ENCODE measurements at regions not wholly inside any gene's neighbourhood (a gene's known extent, or its start where the extent isn't known, plus 50 kb on each side); places are given as distances from the start of the nearest gene placed in this dataset.
"Not testable (repeated sequence)": the region's sequence is repeated elsewhere in the genome, so short reads cannot be mapped to it uniquely, and the experiment has no call there.

DNA sequence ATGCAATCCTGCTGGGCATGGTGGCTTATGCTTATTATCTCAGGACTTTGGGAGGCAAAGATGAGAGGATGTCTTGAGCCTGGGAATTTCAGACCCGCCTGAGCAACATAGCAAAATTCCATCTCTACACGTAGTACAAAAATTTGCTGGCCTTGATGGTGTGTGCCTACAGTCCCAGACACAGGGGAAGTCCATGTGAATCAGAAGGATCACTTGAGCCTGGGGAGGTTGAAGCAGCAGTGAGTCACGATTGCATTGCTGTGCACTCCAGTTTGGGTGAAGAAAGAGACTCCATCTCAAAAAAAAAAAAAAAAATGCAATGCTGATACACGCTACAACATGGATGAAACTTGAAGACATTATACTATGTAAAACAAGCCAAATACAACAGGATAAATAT is 272.9 kb downstream of the CDY2B start:
- TF ChIP-seq, protein P1, sequence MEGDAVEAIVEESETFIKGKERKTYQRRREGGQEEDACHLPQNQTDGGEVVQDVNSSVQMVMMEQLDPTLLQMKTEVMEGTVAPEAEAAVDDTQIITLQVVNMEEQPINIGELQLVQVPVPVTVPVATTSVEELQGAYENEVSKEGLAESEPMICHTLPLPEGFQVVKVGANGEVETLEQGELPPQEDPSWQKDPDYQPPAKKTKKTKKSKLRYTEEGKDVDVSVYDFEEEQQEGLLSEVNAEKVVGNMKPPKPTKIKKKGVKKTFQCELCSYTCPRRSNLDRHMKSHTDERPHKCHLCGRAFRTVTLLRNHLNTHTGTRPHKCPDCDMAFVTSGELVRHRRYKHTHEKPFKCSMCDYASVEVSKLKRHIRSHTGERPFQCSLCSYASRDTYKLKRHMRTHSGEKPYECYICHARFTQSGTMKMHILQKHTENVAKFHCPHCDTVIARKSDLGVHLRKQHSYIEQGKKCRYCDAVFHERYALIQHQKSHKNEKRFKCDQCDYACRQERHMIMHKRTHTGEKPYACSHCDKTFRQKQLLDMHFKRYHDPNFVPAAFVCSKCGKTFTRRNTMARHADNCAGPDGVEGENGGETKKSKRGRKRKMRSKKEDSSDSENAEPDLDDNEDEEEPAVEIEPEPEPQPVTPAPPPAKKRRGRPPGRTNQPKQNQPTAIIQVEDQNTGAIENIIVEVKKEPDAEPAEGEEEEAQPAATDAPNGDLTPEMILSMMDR (IDR thresholded peaks at IDR 0.05) = not testable (repeated sequence)
- TF ChIP-seq POLR2A (IDR thresholded peaks at IDR 0.05) = not testable (repeated sequence)
